Pancreas (tissue), 10 donors: ENCODE measurements at regions not wholly inside any gene's neighbourhood (a gene's known extent, or its start where the extent isn't known, plus 50 kb on each side); places are given as distances from the start of the nearest gene placed in this dataset.

Experiments
- ATAC-seq, 4 donors: fragments of 200-7000 bp; cut with Tn5 transposase; one replicate each; pipeline versions ENCODE4 v1.8.0 to v1.9.1; 2020; ENCODE audit warnings: mild to moderate bottlenecking in 4 of 4, moderate library complexity in 4 of 4
- DNase-seq, 6 donors: peaks; one replicate each; pipeline ENCODE4 v3.0.0-alpha.2; 2020
- FAIRE-seq: peaks from 2 replicates; lab custom pipeline; 2012; peaks lifted over from hg19 to GRCh38; lab: Jason Lieb, UNC
- H3K27ac ChIP-seq, 4 donors: fragments of 200-600 bp; sonication (generic); 1 replicate in 3 of 4; 2 replicates in 1 of 4; pipeline versions ENCODE4 v1.5.0 to v1.8.0; 2020
- H3K27me3 ChIP-seq, 4 donors: fragments of 200-600 bp; one replicate each; pipeline ENCODE4 v1.8.0; 2021
- H3K36me3 ChIP-seq, 3 donors: fragments of 200-600 bp; sonication (generic) in 1 of 3; one replicate each; pipeline versions ENCODE4 v1.5.0 to v1.8.0; 2020 to 2021
- H3K4me1 ChIP-seq, 3 donors: fragments of 200-600 bp; one replicate each; pipeline ENCODE4 v1.8.0; 2021
- H3K4me3 ChIP-seq, 4 donors: fragments of 200-600 bp; sonication (generic) in 2 of 4; one replicate each; pipeline versions ENCODE4 v1.5.0 to v1.8.0; 2020 to 2021
- H3K9me3 ChIP-seq, 4 donors: fragments of 200-600 bp; one replicate each; pipeline ENCODE4 v1.8.0; 2021
- CTCF ChIP-seq, 4 donors: fragments of 200-600 bp; sonication (generic) in 3 of 4; IDR thresholded peaks; one replicate each; pipeline versions ENCODE4 v1.5.0 to v1.8.0; 2021; ENCODE audit warnings: antibody characterized with exemption in 4 of 4
- WGBS, 2 donors: extraction: QIAGEN DNeasy Blood & Tissue Kit; methylation state at CpG; one replicate each; pipeline ENCODE4 v1.1.7; 2013; 5-methylcytosine and 5-hydroxymethylcytosine counted together
- intact Hi-C, 3 donors: fragments of 100-400 bp; cut with DNase I; formaldehyde crosslinking; loops; one replicate each; pipeline versions ENCODE4 v1.11.1 to v1.14.2; 2022
- donor health status: healthy with polysubstance abuse.
- donor health status: DM: no; HTN: no; CAD: no; lungs with moderate emphysema.
- donor health status: DM: no; HTN: no; CAD: no.
- donor health status: control.
- donor health status: control.
- donor health status: Bipolar disorder and iron deficiency.
- donor health status: DM: yes; HTN: yes; CAD: no.
- donor health status: DM: no; HTN: no; CAD: no.
- donor health status: DM: no; HTN: no; CAD: no.
- donor health status: DM: yes; HTN: yes; CAD: no.

DNA sequence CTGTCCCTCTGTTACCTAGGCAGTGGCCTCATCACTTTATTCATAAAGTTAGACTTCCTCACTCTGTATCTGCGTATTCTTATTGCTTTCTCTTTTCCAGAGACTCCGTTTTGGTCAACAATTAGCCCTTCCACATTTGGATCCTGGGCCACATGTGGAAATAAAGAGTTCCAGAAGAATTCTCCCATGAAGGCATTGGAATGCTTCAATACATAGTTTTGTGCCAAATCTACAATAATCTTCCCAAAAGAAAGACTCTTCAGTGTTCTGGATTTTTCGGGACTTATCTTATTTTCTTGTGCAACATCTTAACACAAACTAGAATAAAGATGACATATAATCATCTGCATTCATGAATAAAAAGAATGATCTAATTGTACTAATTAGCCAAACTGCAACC is 187.7 kb upstream of the BMP2 start:
- Histone ChIP-seq H3K27ac (no peak overlapping the region), H3K4me3 (no peak overlapping the region), H3K36me3 (no peaks in the 10 kb centered on the region), H3K9me3 (no peaks in the 10 kb centered on the region), H3K4me1 (no peaks in the 10 kb centered on the region), H3K27me3 (no peaks in the 10 kb centered on the region)
- intact Hi-C loops, result no loop called here
- DNase-seq, result no peak
- WGBS, 2 donors, result 56 to 72% methylated on average over 3 of the region's 3 CpGs
- no peak for TF ChIP-seq CTCF (IDR thresholded peaks at IDR 0.05)
- FAIRE-seq, result no peak
- ATAC-seq, result no peak

DNA sequence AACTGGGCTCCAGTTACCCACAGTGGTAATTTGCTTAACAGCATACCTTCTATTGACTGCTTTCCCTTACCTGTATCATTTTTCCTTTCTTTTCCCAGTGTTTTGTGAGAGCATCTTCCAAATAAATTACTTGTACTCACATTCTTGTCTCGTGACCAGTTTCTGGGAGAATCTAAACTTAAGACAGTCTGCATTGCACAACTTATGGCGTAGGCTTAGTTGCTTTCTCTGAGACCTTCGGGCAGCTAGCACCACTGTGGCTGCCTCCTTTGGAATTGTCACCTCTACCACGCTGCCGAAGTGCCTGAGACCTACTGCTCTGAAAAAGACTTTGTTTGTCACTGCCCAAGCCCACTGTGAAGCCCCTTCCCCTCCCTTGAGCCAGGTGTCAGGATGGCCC is 188.1 kb upstream of the BMP2 start:
- DNase-seq (no peak), ATAC-seq (no peak), FAIRE-seq (no peak)
- intact Hi-C loops, result no loop called here
- no peaks in the 10 kb centered on the region for H3K4me1 ChIP-seq
- no peak overlapping the region for H3K4me3 ChIP-seq
- no peaks in the 10 kb centered on the region for H3K27me3 ChIP-seq
- no peaks in the 10 kb centered on the region for H3K36me3 ChIP-seq
- TF ChIP-seq CTCF (IDR thresholded peaks at IDR 0.05), result no peak
- no peaks in the 10 kb centered on the region for H3K9me3 ChIP-seq
- no peak overlapping the region for H3K27ac ChIP-seq
- WGBS, 2 donors, result 74 to 84% methylated on average over 5 of the region's 5 CpGs

- 53 to 81% methylated on average over 1 of the region's 1 CpG for WGBS, 2 donors
- Histone ChIP-seq H3K36me3 (no peaks in the 10 kb centered on the region), H3K27me3 (peaks cover 0 to 3% (median 0%) of the 10 kb centered on the region in 4 donors), H3K9me3 (no peaks in the 10 kb centered on the region), H3K27ac (no peak overlapping the region), H3K4me1 (no peaks in the 10 kb centered on the region), H3K4me3 (no peak overlapping the region)
- FAIRE-seq, result no peak
- ATAC-seq, result no peak
- no peak for DNase-seq
- intact Hi-C loops, result no loop called here
- TF ChIP-seq CTCF (IDR thresholded peaks at IDR 0.05), result no peak
Observed at GRCh38 chr20:6577451-6577850, 190.0 kb upstream of the BMP2 start.

- DNase-seq, result no peak
- no peak for FAIRE-seq
- no peaks in the 10 kb centered on the region for H3K9me3 ChIP-seq
- H3K4me1 ChIP-seq, result no peaks in the 10 kb centered on the region
- ATAC-seq, result no peak
- WGBS, 2 donors, result 74 to 79% methylated on average over 3 of the region's 3 CpGs
- TF ChIP-seq CTCF (IDR thresholded peaks at IDR 0.05), result no peak
- H3K27me3 ChIP-seq, result peaks cover 0 to 3% (median 0%) of the 10 kb centered on the region in 4 donors
- H3K4me3 ChIP-seq, result no peak overlapping the region
- H3K36me3 ChIP-seq, result no peaks in the 10 kb centered on the region
- H3K27ac ChIP-seq, result no peak overlapping the region
- intact Hi-C loops, result no loop called here
Observed at GRCh38 chr20:6576726-6577125, 190.8 kb upstream of the BMP2 start.

DNA sequence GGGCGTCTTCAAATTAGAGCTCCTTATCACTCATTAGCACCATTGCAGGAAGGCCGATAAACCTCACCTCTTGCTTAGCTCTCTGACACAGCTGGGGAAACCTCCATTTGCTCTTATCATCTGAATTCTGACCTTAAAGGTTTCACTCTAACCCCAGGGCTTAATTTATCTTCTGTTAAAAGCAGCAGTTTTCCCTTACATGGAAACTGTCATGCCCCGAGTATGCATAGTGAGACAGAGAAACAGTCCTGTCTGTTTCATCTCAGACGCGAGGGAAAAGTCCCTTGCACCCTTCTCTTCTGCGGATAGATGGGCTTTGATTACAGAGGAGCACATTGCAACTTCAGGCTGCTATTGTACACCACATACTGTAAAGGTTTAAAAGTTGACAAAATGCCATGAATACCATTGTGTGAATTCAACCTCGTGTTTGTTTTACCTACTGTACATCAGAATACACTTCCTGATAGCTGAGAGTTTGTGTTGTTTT is 191.5 kb upstream of the BMP2 start:
- ATAC-seq, result peak in 3 of 4 donors; percentile 29 to 37 (median 36)
- no peak overlapping the region for H3K4me3 ChIP-seq
- H3K27ac ChIP-seq, result no peak overlapping the region
- 27 to 35% methylated on average over 7 of the region's 7 CpGs for WGBS, 2 donors
- H3K27me3 ChIP-seq, result peaks cover 0 to 3% (median 0%) of the 10 kb centered on the region in 4 donors
- intact Hi-C loops, result no loop called here
- FAIRE-seq, result no peak
- H3K9me3 ChIP-seq, result no peaks in the 10 kb centered on the region
- no peak for DNase-seq
- no peaks in the 10 kb centered on the region for H3K36me3 ChIP-seq
- no peaks in the 10 kb centered on the region for H3K4me1 ChIP-seq
- TF ChIP-seq CTCF (IDR thresholded peaks at IDR 0.05), result no peak
